Left renal pelvis (tissue), 4 donors: ENCODE measurements at regions not wholly inside any gene's neighbourhood (a gene's known extent, or its start where the extent isn't known, plus 50 kb on each side); places are given as distances from the start of the nearest gene placed in this dataset.

ENCODE experiments used
- DNase-seq, 4 donors: peaks; one replicate each; pipeline ENCODE4 v3.0.0-alpha.2; 2013; ENCODE audit warnings: low read depth in 4 of 4, low spot score in 3 of 4

- no peak for DNase-seq
These were observed 167.9 kb upstream of the CITED2 start for GRCh38 chr6:139542351-139542750.

GRCh38 chr6:139540894-139541293, 166.4 kb upstream of the CITED2 start:
- DNase-seq: no peak

- no peak for DNase-seq
These were observed 165.8 kb upstream of the CITED2 start for GRCh38 chr6:139540276-139540675.

- DNase-seq: no peak
These were observed 165.4 kb upstream of the CITED2 start for GRCh38 chr6:139539852-139540251.

GRCh38 chr6:139538366-139538765, 163.9 kb upstream of the CITED2 start:
- no peak for DNase-seq

- no peak for DNase-seq
These were observed 162.5 kb upstream of the CITED2 start for GRCh38 chr6:139536751-139537617.

- no peak for DNase-seq
These were observed 160.1 kb upstream of the CITED2 start for GRCh38 chr6:139534472-139535115.

- DNase-seq: no peak
These were observed 159.4 kb upstream of the CITED2 start for GRCh38 chr6:139533573-139534471.

- DNase-seq: no peak
These were observed 158.7 kb upstream of the CITED2 start for GRCh38 chr6:139533171-139533570.

- no peak for DNase-seq
These were observed 157.0 kb upstream of the CITED2 start for GRCh38 chr6:139531148-139532115.

- DNase-seq: no peak
These were observed 156.1 kb upstream of the CITED2 start for GRCh38 chr6:139530561-139530960.

- DNase-seq: no peak
These were observed 155.0 kb upstream of the CITED2 start for GRCh38 chr6:139529420-139529819.

GRCh38 chr6:139528471-139528870, 154.0 kb upstream of the CITED2 start:
- DNase-seq: no peak

GRCh38 chr6:139525415-139525814, 151.0 kb upstream of the CITED2 start:
- DNase-seq: no peak

- DNase-seq: no peak
These were observed 149.5 kb upstream of the CITED2 start for GRCh38 chr6:139523986-139524385.

- DNase-seq: no peak
These were observed 148.2 kb upstream of the CITED2 start for GRCh38 chr6:139522511-139523220.

GRCh38 chr6:139521338-139521737, 146.9 kb upstream of the CITED2 start:
- no peak for DNase-seq

- no peak for DNase-seq
These were observed 145.9 kb upstream of the CITED2 start for GRCh38 chr6:139520321-139520768.

GRCh38 chr6:139519571-139520031, 145.2 kb upstream of the CITED2 start:
- DNase-seq: no peak
